ENCODE measurements at regions not wholly inside any gene's neighbourhood (a gene's known extent, or its start where the extent isn't known, plus 50 kb on each side); places are given as distances from the start of the nearest gene placed in this dataset.

- no peak for TF ChIP-seq CTCF (IDR thresholded peaks at IDR 0.05; ENCODE audit: low read depth, low read length)
- DNase-seq (ENCODE audit: extremely low read depth, low read depth), result no peak
Observed at GRCh38 chr9:16243798-16244197, 626.7 kb downstream of the BNC2 start.

GRCh38 chr9:16245756-16246440 lies 624.6 kb downstream of the BNC2 start:
- no peak for TF ChIP-seq CTCF (IDR thresholded peaks at IDR 0.05; ENCODE audit: low read depth, low read length)
- no peak for DNase-seq (ENCODE audit: extremely low read depth, low read depth)

GRCh38 chr9:16246785-16247184 lies 623.7 kb downstream of the BNC2 start:
- DNase-seq (ENCODE audit: extremely low read depth, low read depth), result no peak
- TF ChIP-seq CTCF (IDR thresholded peaks at IDR 0.05; ENCODE audit: low read depth, low read length), result no peak

- DNase-seq (ENCODE audit: extremely low read depth, low read depth), result no peak
Observed at GRCh38 chr9:16247188-16247875, 623.1 kb downstream of the BNC2 start.

GRCh38 chr9:16248822-16249221 lies 621.6 kb downstream of the BNC2 start:
- no peak for TF ChIP-seq CTCF (IDR thresholded peaks at IDR 0.05; ENCODE audit: low read depth, low read length)
- no peak for DNase-seq (ENCODE audit: extremely low read depth, low read depth)

More at GRCh38 chr9:16247188-16247875, 623.1 kb downstream of the BNC2 start:
- TF ChIP-seq CTCF (IDR thresholded peaks at IDR 0.05; ENCODE audit: low read depth, low read length), result no peak

- no peak for TF ChIP-seq CTCF (IDR thresholded peaks at IDR 0.05; ENCODE audit: low read depth, low read length)
Observed at GRCh38 chr9:16252616-16253015, 617.9 kb downstream of the BNC2 start.

GRCh38 chr9:16254674-16255073 lies 615.8 kb downstream of the BNC2 start:
- DNase-seq (ENCODE audit: extremely low read depth, low read depth), result no peak
- no peak for TF ChIP-seq CTCF (IDR thresholded peaks at IDR 0.05; ENCODE audit: low read depth, low read length)

More at GRCh38 chr9:16252616-16253015, 617.9 kb downstream of the BNC2 start:
- no peak for DNase-seq (ENCODE audit: extremely low read depth, low read depth)
